HG03045 (cell line): ENCODE measurements at regions not wholly inside any gene's neighbourhood (a gene's known extent, or its start where the extent isn't known, plus 50 kb on each side); places are given as distances from the start of the nearest gene placed in this dataset.

Experiments
- ATAC-seq: cut with Tn5 transposase; IDR thresholded peaks from one replicate; pipeline ENCODE4 v1.9.1; 2021; ENCODE audit warnings: mild to moderate bottlenecking, moderate library complexity; ENCODE audit not compliant: unreplicated experiment

DNA sequence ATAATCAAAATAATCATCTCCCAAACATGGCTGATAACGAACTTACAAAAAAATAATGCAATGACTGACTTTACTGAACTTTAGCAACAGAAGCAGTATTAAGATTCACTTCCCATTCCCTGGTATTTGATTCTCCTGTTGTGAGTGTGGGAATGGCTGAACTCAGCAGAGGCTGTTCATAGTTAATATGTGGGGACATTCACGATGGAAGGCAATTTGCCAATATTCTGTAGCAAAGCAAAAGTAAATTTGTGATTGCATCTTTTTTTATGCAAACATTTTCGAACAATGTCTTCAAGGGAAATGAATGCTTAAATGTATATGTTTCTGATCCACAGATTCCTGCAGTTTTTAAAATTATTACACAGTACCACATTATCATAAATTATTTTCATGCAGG is 431.7 kb upstream of the KLF6 start:
- ATAC-seq, result no peak

DNA sequence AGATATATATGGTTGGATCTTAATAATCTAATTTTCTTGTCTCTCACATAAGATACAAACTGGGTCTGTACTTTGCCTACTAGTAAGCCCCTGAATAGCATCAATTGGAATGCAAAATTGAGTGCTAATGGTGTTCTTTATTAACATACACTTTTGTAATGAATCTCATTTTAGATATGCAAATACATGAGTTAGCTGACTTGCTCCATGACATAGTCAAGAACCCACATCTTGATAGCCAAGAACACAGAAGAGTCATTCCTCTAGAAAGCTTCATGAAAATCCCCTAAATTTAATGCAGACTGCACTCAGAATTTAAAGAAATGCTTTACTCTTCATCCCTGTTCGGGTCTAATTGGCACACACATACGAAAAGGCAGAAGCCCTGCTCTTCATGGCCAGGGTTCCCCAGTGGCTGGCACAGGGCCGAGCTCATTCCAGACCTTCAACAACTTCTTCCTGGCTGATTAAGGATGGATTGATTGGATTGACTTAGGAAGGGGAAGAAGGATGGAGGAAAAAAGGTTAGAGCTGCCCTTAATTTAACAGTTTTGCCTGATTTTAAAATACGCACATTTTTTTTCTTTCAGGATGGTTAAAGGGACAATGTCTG is 431.1 kb upstream of the KLF6 start:
- ATAC-seq, result no peak

DNA sequence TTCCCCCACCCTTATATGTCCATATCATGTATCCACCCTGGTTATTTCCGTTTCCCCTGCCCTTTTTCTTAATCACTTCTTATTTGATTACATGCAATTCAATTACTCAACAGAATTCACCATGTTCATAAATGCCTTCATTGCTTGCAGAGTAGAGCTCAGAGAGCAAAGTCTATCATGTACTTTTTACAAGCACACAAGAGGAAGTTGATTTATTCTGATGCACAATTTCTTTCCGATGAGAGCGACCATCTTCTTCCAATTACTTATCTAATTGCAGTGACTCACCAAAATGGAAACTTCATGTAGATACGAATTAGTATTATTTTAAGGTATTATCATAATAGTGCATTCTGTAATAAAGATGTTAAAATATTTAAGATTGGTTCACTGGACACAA is 430.5 kb upstream of the KLF6 start:
- no peak for ATAC-seq

DNA sequence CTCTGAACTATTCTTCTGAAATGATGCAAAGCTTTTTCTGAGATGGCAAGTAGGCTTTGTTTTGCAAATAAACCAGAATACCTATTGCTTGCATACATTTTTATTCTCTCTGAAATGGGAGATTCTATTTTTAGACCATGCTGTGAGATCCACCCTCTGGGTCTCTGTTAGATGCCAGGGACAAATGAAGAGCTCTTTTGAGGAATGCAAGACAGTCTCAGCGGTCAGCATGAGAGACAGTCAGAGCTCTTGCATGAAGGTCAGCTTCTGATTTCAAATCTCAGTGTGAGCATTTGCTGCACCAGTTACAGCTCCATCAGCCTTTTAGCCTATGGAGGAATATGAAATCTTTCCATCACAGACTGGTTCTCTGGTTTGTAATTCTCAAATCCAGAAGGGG is 429.9 kb upstream of the KLF6 start:
- ATAC-seq, result no peak

DNA sequence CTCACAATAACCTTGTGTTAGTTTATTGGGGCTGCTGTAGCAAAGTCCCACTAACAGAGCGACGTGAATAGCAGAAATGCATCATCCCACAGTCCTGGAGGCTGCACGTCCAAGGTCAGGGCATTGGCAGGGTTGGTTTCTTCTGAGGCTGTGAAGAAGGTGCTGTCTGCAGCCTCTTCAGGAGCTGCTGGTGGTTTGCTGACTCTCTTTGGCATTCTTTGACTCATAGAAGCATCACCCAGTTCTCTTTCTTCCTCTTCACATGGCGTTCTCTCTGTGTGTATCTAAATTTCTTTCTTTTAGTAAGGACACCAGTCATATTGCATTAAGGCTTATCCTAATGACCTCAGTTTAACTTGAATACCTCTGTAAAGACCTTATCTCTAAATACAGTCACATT is 428.4 kb upstream of the KLF6 start:
- ATAC-seq, result no peak

DNA sequence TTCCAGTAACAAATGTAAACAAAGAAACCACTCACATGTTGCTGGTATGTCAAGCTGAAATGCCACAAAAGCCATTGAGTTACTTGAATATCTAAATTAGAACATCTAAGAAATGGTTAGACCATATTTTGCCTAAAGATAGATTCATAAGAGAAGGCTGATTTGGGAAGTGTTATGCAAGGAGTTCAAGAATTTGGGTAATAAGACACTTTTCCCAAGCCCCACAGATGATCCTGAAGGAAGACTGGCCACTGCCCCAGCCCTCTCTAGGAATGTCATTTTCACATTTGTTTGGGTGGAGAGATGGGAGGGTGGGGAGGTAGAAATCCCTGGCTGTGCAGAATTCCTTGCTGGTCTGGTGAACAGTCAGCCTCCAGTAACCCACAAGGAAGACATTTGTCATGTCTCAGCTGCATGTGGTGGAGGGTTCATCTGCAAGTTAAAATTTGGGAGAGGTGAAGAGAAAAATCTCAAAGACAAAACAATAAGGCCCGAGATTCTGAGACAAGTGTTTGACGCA is 427.2 kb upstream of the KLF6 start:
- ATAC-seq, result no peak

DNA sequence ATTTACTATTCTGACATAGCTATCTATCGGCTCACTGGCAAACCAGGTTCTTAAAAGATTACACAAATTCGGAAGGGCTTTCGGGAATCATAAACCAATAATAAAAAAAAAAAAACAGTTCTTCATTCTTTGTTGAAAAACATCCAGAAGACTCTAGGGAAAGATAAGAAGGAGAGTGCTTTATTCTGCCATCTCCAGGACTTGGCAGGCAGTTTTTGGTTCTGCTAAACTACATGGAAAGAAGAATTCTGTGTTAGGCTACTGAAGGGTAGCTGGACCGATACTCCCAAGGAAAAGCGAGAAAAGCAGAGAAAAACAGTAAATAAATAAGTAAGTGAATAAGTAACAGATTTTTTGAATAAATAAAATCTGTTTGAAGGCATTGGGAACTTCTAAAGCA is 423.5 kb upstream of the KLF6 start:
- no peak for ATAC-seq

DNA sequence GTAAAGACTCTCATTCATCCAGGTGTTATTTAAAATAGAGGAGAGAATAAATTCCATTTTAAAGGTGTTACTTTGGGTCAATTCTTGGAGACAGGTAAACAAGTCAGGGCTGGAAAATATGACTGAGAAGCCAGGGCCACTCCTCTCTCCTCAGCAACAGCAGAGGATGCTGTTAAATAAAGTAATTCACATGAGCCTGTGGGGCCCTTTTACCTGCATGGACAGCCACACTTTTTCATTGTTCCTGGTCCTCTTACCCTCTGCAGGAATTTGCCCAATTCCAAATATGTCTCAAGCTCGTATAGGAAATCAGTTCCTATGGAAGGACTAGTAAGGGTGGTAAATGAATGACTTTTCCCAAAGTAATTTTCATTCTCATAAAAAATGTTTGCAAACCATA is 420.1 kb upstream of the KLF6 start:
- ATAC-seq, result no peak

DNA sequence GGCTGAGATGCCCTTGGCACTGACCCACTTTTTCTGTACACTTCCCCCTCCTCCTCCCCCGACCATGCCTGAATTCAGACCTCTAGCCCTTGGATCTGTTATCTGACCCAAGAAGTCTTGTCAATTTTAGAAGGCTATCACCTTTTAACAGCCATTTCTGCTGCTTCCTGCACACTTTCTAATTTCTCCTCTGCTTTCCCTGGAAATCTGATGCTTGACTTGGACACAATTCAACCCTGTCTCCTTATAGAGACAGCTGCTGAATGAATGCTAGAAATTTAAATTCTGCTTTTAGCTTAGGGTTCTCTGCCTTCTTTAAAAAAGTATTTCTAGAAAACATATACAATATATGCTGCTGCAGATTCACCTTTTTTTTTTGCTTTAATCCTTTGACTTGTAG is 417.9 kb upstream of the KLF6 start:
- ATAC-seq, result no peak

DNA sequence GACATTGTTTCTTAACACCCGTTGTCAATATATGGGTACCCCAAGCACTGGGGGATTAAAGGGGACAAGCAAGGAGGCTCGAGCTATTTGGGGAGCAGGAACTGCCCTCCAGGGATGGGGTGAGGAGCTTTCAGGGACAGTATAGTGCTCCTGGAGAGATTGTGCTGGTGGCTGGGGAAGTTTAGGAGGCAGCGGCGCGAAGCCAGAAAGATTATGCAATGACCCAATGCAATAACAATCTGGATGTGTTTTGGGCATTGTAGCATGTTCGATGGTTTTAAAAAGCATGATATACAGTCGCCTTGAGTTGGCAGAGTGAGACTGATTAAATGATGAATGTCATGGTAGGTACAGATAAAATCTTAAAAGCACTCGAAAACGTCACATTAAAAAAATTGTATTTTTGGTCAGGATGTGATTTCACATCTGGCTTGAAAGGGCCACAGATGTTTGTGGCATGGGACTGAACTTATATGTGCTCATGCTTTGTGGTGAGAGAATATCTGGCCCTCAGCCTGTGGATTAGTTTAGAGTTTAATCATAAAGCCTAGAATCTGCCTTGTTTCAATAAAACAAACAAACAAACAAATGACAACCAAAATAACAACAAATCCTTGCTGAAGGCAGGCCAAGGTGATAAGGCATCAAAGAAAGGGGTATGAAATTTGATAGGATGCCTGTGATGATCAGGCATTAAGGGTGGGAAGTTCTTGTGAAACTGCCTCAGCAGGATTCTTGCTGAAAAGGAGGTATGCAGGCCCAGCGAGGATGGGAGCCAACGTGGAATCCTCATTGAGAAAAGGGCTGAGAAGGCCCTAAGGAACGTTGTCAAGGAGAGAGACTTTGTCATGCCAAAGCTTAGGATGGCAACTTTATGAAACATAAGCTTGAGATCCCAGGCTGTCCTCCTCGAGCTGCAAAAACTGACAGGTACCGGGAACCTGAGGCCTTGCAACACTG is 417.1 kb upstream of the KLF6 start:
- no peak for ATAC-seq

DNA sequence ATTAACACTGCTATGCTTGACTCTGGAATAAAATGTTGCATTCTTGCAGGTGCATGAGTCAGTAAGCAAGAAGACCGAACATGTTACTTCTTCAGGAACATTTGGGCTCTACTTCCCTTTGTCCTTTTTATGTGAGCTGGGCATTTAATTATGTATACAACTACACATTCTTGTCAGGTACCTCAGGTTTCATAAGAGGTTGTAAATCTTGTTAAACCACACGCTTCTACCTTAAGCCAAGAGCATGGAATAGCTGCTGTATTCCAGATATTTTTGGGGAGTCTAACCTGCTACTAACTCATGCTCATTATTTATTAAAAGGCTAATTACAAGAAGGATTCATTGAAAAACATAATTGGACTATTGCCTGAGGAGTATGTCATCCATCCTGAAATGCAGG is 414.2 kb upstream of the KLF6 start:
- ATAC-seq, result no peak

DNA sequence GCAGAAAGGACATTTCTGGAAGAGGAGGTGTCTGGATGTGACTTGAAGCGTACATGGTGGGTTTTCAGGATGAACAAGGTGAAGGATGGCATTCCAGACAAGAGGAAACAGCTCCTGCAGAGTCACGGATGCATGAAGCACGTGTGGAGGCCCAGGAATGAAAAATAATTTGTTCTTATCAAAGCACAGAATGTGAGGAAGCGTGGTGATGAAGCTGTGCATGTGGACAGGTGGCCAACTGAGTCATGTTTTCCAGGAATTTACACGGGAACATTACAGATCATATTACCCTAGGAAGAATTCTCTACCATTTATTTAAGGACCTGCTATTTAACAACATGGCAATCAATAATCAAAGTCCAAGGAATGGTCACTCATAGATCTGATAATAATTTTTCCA is 413.2 kb upstream of the KLF6 start:
- ATAC-seq, result no peak

DNA sequence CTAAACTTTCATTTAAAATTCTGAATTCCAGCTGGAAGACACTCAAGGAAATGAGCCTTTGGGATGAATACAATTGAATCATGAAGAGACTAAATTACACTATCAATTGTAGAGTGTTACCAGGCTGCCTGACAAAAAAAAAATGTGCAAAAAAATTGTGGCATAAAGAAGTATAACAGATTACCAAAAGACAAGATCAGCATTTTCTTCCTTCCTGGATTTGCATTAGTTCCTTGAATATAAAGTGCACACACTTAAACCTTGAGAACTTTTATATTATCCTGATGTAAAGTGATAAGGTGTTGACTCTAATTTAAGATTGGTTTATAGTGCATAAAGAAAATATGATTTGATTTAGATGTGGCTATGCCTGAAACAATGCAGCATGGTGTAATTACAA is 412.7 kb upstream of the KLF6 start:
- ATAC-seq, result no peak

DNA sequence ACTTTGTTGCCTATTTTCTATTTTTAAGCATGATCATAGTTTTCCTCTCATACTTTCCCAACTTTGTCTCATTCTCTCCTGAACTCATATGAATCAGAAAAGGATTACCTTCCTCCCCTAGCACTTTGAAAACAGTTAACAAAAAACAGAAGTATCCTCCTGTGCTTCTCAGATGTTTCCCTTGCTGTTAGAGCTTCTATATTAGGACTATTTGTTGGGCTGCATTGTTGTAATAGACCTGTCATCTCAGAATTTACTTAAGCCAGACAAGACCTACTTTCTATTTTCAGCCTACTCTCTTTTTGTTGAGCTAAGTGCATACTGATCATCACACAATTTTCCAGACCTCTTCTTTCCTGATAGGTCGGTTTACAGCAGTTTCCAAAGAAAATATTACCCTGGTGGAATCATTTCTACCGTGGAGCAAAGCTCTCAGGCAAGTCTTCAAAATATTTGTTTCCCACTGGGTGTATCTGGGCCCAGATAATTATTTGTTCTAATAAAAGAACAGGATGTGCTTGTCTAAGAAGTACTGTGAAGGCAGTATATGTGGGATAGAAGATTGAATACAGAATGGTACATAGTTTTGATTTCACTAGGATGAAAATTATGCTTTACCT is 411.9 kb upstream of the KLF6 start:
- ATAC-seq, result no peak

DNA sequence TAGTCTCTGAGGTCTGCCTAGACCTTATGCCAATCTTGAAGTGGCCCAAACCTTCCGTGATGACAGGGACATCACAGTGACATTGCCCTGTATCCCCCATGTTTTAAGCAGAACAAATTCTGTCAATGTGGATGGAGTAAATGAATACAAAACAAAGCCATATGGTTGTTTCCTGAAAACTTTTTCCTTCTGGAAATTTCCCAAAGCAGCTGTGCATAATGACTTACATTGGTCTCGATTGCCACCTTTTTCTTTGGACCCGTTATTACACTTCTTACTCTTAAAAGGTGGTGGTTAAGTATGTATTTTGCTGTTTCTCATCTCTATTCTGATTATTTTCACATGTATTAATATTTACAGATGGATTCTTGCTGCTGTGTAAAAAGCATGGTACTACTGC is 411.2 kb upstream of the KLF6 start:
- no peak for ATAC-seq

DNA sequence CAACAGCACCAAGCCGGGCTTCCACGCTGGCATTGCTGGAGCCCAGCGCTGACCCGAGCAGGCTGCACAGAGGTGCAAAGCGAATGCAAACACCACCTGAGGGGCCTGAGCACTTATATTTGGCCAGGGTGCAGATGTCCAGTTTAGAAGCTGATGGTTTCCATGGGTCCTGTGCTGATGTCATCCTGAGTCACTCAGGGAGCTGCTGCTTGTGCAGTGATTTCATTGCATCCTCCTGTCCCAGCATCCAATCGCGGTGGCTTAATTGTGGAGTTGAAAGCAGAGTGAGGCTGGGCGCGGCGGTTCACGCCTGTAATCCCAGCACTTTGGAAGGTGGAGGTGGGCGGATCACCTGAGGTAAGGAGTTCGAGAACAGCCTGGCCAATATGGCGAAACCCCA is 410.2 kb upstream of the KLF6 start:
- ATAC-seq, result no peak

DNA sequence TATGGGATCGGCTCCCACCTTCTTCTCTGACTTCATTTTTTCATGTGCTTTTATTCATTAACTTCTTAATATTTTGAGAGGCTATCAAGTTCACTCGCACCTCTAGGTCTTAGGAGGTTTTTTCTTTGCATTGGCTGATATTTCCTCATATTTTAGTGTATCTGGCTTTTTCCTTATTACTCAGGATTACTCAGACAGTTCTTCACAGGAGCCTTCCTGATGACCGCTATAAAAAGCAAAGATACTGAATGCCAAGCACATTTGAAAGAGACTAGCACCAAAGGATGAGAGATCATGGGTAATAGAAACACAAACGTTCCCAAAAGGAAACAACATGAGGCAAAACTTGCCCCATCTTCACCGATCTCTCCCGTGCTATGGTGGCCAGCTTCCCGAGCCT is 409.2 kb upstream of the KLF6 start:
- no peak for ATAC-seq

DNA sequence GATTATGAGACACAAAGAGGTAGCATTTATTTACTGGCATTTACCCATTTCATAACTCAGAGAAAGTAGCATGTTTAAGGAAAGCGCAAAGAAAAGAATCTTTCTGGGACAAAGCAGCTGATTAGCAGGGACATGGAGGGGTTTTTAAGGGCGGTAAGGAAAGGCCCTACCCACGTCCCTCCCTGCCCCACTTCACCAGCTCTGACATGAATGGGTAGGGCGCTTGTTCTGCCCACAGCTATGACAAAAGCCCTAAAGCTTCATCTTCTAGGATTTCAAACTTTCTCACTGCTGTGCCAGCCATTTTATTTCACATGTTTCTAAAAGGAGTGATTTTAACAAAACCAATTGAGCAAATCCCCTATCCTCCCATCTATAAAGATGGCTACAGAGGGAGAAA is 406.9 kb upstream of the KLF6 start:
- ATAC-seq, result no peak

DNA sequence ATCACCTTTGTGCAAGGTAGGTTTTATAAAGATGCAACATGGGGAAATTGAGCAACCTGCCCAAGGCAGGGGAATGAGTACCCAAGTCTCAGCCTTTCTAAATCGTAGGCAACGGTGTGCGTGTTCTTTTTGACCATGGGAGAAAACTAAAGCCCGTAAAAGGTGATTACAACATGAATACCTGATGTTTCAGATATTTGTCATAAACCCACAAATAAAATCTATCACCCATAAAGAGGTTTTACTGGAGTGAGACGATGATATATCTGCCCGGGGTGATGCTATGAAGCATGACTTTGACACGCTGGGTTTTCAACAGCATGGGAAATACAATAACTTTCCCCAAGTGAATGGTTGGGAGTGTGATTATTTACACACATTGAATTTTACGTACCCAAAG is 406.3 kb upstream of the KLF6 start:
- ATAC-seq, result no peak

DNA sequence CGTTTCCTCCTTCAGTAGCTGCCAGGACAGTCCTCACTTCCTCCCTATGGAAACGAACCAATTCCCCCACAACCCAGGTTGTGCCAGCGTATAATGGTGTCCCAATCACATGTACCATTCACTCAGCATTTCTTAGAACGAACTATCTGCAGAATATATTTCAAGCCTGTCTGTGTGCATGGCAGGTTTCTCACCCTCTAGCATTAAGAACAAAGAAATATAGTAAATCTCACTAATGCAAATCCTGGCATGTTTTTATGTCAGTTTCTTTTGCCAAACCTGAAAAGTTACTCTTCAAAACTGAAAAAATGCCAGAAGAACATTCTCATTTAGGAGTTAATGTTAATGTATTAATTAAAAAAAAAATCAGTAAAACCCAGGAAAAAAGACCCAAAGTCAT is 405.9 kb upstream of the KLF6 start:
- ATAC-seq, result no peak

DNA sequence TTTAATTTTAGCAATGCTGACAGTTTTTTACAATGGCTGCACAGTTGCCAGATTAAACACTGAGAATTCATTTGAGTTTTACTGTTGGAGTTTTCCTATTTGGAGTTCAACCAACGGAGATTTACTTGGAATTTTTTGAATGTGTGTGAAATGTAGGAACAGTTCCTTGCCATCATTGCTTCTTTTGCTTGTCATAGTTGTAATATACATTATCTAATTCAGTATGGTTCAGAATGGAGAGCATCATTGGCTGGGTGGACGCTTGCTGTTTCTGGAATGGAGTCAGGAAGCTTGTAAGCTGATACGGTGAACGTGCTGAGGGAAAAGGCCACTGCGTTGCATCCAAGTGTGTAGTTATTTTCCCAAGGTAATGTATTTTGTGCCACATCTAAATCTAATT is 404.3 kb upstream of the KLF6 start:
- no peak for ATAC-seq

DNA sequence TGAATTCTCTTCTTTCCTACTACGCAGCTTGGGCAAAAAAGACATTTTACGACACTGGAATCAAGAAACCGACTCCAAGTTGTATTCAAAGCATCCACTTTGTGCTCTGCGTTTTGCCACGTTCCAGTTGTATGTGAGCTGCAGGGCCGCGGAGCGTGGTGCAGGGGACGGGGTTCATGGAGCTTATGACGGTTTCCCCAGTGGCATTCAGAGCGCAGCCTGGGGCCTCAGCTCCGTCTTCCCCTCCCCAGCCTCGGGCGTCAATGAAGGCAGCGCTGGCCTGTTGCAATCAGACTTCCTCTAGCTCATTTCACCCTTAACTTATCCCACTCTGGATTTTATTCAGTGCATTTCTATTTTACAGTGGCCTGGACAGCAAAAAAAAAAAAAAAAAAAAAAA is 403.4 kb upstream of the KLF6 start:
- no peak for ATAC-seq
